GM18498 (cell line): ENCODE measurements at regions not wholly inside any gene's neighbourhood (a gene's known extent, or its start where the extent isn't known, plus 50 kb on each side); places are given as distances from the start of the nearest gene placed in this dataset.
"Not testable (repeated sequence)": the region's sequence is repeated elsewhere in the genome, so short reads cannot be mapped to it uniquely, and the experiment has no call there.

Source experiments
- ATAC-seq: cut with Tn5 transposase; IDR thresholded peaks from one replicate; pipeline ENCODE4 v1.9.1; 2021; ENCODE audit warnings: mild to moderate bottlenecking, moderate library complexity; ENCODE audit not compliant: unreplicated experiment

DNA sequence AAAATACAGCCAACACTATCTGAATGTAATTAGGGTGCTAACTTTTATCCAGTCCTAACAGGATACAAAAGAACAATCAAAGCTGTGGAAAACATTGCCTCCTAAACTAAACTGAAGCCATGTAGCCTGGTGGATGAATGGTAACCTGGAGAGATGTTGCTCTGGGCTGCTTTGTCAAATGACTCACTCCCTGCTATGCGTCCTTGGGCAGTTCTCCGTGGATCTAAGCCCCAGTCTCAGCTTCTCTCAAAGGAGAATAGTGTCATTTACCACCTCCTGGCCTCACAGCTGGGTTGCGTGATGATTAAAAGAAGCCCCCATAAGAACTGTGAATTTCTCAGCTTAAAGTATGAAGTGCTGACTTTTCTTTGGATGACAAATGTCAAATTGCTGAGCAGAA, 203.7 kb downstream of the ICOS start:
- no peak for ATAC-seq

DNA sequence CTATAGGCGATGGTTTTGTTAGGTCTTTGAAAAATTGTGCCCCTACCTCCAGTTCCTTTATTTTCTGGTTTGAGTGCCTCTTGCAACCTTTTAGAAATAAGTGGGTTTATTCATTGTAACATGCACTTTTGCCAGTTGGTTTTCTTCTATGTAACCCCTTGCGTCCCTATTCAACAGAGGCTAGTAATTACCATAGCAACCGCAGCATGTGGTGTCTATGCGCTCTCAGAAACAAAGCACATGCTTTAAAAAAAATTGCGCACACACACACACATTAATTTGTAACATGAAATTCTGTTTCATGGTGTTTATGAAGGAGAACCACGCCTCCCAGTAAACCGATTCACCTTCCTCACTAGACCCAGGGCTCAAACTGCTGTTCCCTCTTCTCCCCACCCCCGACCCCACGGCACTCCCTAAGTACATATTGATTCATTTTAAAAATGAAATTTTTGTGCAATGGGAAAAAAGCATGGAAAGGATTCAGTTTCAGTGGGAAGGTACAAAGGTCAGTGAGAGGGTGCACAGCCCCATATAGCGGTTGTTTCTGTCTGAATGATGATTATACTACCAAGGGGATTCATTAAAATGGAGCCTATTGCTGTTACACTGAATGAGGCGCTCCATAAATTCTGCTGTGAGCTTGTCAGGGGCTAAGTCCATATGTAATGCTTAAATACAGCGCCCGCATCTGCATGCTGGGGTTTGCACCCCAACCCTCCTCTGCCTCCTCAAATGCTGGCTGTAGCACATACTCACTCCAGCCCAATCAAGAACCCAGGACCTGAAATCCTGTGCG, 206.9 kb downstream of the ICOS start:
- no peak for ATAC-seq

DNA sequence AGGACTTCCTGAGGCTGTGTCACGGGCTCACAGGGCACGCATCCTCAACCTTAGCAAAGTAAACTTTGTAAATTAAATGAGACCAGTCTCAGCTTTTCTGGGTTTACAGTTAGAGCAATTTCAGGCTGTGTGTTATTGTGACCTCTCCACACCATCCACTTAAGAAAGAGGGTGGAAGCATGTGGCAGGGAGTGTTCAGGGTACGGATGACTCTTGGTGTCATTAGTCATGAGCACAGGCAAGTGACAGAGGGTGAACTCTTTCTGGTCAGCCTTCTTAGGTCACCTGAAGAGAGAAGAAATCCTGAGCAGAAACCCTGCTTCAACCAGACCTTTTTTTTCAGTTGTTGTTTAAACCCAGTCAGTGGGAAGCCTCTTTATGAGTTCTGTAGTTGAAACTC, 207.9 kb downstream of the ICOS start:
- ATAC-seq = no peak

DNA sequence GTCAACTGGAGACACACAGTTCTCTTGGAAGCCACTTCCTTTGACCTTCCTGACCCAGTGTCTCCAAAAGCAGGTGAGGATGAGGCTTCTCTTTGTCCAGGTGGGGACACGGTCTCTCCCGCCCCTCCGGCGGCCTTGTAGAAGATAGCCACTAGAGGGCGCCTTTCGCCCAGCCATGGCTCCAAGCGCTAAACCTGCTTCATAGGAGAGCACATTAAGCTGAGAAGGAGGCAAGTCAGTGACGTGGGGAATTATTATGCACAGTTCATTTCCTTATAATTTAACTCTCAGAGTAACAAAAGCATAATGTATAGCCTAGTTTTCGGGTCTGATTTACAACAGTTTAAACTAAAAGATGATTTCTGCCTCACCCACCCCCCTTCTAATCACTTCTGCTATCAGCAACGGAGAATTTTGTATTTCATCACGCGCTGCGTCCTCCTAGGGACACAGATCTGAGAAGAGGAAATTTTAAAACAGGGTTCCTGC, 208.7 kb downstream of the ICOS start:
- ATAC-seq = peak; percentile 99

DNA sequence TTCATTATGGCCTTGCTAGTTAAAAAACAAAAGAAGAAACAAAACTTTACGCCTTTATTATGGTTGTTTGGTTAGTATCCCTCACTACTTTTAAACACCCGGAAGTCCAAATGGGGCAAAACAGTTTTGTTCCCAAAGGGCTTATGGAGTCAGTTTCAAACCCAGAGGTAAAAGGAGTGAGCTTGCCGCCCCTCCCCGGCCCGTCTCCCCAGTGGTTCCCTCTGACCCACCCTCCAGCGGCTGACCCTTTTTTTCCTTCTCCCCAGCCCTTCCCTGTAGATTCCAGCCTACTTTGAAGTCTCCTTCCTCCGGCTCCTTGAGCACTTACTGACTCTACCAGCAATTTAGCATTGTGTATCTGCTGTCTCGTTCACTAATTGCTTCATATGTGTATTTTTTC, 209.2 kb downstream of the ICOS start:
- no peak for ATAC-seq

DNA sequence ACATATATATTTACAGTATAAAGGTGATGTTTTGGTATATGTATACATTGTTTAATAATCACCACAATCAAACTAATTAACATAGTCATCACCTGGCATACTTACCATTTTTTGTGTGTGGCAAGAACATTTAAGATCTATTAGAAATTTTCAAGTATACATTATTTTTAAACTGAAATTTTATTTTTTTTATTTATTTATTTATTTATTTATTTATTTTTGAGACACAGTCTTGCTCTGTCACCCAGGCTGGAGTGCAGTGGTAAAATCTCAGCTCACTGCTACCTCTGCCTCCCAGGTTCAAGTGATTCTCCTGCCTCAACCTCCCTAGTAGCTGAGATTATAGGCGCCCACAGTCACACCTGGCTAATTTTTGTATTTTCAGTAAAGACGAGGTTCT, 210.5 kb downstream of the ICOS start:
- not testable (repeated sequence) for ATAC-seq

DNA sequence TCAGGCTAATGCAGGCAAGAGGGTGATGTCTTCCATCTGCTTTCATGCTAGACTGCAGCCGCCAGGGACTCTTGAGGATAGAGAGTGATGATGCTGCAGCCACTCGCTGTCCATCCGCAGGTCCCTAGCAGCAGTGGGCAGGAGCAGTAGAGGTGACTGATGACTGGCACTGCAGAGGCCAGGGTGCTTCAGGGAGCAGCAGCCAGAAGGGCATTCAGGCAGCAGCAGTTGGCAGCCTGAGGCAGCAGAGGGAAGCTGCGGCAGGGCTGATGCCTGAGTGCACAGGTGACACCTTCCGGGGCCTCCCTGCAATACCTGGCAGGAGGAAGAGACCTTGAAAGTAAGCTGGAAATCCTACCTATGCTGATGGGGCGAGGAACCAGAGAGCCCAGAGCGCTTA, 214.2 kb downstream of the ICOS start:
- ATAC-seq = no peak

DNA sequence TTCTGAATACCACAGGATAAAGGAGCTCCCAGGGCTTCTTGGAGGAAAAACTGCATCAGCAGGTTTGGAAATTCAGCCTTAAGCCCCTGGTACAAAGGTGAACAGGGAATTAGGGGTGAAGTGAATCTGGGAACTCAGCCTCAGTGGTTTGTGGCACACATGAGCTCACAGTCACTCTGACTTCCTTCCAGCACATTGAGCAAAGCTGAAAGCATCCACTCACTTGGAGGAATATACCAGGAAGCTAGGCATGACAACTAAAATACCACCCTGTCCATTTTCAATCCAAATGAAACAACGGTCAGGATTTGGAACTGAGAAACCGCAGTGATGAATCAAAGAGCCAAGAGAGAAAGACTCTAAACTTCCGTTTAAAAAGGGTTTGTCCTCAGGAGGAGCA, 216.1 kb downstream of the ICOS start:
- no peak for ATAC-seq

DNA sequence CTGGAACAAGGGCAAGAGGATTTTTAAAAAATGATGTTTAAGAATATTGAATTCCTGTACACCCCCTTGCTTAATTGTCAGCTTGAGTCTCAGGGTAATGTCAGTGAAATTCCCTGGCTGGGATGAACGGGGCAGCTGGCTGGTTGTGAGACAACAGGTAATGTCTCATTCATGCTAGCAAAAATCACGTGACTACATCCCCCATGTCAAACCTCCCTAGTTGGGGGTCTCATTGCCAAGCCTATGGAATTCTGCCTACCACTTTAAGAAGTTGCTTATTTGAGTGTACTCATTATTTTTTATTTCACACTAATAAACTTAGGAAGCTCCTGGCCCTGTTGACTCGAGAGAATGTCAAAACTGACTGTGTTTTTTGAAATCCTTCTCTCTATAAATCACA, 218.3 kb downstream of the ICOS start:
- ATAC-seq = no peak

DNA sequence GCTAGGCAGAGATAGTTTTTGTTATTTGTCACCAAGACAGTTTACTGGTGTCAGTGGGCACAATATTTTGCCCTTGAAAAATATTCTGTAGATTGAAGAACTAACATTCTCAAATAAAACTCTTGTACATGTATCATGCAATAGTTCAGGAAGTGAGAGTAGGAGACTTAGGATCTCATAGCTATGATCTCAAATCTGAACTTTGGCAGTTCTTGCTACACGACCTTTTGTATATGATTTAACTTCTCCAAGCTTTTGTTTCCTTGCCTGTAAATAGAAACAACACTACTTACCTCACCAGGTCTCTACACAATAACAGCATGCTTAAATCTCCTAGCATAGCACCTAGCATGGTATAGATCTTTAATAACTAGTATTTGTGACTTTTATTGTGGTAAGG, 219.9 kb downstream of the ICOS start:
- no peak for ATAC-seq

DNA sequence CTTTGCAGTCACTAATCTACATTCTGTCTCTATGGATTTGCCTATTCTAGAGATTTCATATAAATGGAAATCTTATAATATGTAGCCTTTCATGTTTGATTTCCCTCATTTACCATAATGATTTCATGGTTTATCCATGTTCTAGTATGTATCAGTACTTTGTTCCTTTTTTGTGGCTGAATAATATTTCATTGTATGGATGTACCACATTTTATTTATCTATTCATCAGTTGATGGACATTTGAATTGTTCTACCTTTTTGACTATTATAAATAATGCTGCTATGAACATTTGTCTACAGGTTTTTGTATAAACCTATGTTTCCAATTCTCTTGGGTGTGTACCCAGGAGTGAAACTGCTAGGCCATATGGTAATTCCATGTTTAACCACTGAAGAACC, 221.1 kb downstream of the ICOS start:
- no peak for ATAC-seq

DNA sequence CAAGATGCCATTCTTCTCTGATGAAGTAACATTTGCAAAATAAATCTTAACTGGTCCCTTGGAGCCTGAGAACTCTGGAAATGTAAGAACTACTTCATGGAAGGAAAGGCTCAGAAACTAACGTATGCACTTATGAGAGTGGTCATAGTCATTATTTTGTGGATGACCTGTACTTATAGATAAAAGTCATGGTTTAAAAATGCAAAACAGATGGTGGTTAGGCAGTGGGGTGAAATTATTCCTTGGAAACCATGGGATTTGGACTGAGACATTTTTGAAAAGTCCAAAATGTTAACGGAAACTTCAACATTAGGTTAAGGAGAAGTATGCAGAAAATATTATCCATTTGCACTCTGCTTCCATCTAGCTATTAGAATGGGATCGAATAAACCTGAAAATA, 223.0 kb downstream of the ICOS start:
- ATAC-seq = no peak

DNA sequence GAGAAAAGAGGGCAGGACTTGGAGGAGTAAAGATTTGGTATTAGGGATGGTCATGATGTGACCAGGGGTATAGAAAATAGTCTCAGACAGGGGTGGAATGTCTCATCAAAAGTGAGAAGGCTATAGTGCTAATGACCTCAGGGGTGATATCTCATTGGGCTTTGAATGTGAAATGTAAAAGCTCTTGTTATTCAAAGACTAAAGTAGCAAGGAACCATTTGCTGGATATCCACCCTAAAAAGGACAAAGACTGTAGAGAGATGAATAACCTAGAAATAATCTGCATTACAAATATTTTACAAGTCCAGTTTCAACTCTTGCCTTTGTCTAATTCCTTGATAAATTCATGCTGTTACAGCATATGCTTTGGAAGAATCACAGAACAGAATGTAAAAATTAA, 224.4 kb downstream of the ICOS start:
- no peak for ATAC-seq

DNA sequence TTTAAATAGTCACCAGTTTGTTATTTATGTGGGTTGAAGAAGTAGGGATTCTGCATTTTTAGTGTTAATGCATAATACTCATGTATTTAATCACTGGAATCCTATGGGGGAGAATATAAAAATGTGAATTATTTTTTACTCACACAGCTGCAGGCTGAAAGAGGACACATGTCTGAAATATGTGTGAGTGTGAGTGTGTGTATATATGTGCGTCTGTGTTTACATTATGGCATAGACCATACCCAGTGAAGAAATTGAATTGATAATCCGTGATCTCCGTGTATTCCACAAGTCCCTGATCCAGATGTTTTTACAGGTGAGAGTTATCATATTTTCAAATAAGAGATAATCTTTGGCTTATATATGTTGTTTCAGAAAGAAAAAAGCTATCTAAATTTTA, 225.3 kb downstream of the ICOS start:
- no peak for ATAC-seq

DNA sequence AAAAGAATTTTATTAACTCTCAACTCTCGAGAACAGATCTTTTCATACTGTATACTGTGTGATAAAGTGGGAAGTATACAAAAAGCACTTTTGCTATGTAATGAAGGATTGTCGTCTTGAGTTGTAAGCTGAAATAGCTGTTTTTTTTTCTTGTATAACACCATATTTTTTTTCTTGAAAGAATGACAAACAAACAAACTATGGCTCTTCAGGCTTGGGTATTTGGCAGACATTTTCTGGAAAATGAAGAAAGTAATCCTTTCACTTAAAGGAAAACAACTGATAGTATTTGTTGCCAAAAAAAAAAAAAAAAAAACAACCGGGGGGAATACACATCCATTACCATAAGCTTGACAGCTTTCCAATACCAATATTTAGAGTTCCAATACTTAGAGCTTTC, 230.4 kb downstream of the ICOS start:
- ATAC-seq = no peak

DNA sequence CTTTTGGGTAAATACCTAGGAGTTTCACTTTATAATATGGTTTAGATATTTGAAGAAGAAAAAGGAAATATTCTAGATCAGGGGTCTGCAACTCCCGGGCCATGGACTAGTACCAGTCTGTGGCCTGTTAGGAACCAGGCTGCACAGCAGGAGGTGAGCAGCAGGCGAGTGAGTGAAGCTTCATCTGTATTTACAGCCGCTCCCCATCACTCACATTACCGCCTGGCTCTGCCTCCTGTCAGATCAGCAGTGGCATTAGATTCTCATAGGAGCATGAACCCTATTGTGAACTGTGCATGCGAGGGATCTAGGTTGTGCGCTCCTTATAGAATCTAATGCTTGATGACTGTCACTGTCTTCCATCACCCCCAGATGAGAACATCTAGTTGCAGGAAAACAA, 231.1 kb downstream of the ICOS start:
- ATAC-seq = not testable (repeated sequence)

DNA sequence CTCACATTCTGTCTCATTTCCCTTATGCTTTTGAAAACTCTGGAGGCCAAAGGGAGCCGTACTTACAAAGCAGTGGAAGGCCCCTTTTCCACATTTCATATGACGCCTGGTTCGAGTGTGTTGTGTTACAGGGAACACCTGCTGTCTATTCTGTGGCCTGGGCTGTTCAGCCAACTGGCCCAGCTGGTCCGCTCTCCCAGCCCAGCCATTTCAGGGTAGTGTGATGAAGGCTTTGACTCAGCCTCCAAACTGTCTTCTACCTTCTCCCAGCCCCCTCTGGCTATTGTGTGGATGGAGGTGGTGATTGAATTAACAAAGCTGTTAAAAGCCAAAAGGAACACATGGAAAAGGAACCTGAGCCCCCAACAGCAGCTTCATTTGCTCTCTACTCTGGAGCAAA, 233.8 kb downstream of the ICOS start:
- no peak for ATAC-seq

DNA sequence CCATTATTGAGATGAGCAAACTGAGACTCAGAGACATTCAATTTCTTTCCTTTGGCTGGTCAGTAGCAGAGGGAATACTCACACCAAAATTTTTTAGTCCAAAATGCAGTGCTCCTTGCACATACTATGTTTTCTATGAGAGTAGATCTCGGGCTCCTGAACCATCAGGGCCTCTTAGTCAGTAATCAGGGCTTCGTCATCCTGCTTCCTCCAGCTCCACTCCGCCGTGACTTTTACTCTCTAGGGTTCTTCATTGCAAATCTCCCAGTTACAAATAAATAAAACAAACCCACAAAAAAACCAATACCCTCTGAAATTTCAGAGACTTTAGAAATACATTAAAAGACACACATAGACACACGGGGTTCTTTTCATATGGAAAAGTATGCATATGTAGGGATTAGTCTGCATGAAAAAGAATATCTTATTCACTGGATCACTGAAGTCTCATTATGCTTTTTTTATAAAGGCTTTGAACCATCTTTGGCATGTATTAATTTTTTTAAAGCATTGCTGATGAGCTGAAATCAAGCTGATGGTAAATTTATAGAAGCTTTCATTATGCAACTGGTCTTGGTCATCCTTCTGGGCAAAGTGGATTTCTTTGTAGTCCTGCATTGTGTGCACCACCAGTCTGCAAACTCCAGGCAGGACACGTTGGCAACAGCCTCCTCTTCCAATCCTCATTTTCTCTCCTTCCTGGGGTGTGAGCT, 235.0 kb downstream of the ICOS start:
- no peak for ATAC-seq

DNA sequence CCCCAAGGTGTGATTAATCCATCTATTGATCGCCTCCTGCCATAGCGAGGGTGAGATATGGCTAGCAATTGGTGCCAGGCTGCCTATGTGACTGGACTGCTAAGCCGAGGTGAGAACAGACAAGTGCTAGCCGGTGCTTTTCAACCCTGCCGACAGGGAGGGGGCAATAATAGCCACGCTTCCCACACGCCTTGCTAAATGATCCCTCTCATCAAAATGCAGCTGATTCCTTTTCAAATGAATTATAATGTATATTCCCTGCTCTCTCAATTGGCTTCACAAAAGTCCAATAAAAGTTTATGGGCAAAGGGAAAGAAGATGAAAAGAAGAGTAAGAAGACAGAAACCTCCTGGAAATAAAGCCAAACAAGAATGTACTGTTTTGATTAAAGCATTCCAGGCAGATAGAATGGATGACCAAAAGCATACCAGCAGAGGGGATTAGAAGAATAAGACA, 235.6 kb downstream of the ICOS start:
- no peak for ATAC-seq

DNA sequence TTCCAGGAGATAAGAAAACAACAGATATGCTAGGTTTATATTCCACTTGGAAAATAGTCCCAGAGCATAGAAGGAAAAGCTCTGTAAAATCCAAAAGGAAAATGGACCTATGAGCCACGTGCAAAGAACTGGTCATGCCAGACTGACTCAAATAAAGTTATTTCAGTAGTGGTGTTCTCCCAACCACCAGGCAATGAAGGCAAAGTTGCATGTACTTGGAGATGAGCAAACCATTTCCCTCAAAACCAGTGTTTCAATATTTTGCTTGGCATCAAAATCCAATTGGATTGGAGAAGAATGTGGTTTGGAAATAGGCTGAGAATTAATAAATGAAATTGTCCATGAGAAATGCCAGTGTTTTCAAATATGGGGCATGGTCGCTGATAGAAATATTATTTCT, 237.5 kb downstream of the ICOS start:
- ATAC-seq = no peak

DNA sequence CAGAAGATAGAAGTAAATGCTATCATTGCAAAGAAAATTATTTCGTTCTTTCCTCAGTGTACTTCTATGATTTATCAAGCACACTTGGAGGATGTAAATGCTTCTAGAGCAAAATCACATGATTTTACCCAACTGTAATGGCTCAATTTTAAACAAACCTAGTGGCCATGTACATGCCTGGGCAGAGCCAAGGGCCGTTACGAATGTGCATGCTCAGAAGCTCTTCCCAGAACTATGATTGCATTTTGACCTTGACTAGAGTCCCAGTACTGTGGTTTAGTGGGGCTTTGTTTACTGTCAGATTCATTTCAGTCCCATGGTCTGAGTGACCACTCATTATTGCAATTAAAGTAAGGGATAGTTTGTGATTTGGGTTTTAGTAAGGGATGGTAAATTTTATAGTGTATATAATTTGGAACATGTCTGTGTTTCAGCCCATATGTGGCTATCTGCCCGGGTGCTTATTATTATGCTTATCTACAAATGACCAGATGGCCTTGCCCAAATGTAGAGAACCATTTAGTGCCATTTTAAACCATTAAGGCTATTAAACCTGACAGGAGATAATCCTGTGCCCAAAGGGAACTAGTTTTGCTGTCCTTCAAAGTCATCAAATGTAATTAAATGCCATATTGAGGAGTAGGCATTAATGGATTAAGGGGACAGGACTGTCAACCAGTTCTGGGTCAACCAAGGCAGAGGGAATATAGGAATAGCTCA, 239.1 kb downstream of the ICOS start:
- no peak for ATAC-seq

DNA sequence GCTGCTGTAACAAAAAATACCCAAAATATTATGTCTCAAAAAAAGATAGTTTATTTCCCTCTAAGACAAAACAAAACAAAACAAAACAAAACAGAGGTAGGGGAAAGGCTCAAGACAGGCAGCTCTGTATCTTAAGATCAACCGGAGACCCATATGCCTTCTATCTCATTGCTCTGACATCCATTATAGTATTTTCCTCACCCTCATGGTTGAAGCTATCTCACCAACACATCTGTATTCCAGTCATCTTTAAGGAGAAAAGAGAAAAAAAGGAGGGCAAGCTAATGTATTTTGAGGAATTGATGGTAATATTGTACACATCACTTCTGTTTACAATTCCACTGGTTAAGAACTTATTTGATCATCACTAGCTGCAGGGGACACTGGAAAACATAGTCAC, 239.7 kb downstream of the ICOS start:
- no peak for ATAC-seq
